ENCODE measurements at regions not wholly inside any gene's neighbourhood (a gene's known extent, or its start where the extent isn't known, plus 50 kb on each side); places are given as distances from the start of the nearest gene placed in this dataset.
"Not testable (repeated sequence)": the region's sequence is repeated elsewhere in the genome, so short reads cannot be mapped to it uniquely, and the experiment has no call there.

DNA sequence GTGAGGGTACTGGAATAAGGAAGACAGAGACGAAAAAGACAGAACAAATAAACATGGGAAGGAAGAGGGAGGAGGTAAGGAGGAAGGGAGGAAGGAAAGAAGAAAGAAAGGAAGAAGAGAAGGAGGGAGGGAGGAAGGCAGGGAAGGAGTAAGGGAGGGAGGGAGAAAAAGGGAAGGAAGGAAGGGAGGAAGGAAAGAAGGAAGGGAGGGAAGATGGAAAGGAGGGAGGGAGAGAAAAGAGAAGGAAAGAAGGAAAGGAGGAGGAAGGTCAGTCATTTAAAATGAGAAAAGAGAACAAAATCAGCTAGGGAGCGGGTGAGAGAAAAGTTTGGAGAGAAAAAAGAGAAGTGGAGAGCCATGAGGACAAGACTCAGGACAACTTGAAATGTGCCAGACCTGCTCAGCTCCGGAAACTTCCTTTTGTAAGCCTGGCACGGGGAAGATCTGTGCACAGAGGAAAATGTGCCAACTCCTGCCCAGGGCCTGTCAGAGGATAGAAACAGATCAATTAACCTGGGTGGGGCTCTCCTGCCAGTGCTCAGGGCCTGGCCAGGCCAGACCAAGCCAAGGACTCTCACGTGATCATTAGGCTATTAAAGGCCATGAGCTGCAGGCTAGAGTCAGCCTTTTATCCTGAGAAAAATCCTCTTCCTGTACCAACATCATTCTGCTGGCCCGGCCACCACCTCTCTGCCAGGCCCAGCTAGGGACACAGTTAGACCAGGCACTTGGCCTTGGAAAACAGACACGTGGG, 50.1 kb upstream of the BCL6 start:
- DNase-seq = no peak

- no peak for DNase-seq
Measured at GRCh38 chr3:187798126-187798525, 52.9 kb upstream of the BCL6 start.

DNA sequence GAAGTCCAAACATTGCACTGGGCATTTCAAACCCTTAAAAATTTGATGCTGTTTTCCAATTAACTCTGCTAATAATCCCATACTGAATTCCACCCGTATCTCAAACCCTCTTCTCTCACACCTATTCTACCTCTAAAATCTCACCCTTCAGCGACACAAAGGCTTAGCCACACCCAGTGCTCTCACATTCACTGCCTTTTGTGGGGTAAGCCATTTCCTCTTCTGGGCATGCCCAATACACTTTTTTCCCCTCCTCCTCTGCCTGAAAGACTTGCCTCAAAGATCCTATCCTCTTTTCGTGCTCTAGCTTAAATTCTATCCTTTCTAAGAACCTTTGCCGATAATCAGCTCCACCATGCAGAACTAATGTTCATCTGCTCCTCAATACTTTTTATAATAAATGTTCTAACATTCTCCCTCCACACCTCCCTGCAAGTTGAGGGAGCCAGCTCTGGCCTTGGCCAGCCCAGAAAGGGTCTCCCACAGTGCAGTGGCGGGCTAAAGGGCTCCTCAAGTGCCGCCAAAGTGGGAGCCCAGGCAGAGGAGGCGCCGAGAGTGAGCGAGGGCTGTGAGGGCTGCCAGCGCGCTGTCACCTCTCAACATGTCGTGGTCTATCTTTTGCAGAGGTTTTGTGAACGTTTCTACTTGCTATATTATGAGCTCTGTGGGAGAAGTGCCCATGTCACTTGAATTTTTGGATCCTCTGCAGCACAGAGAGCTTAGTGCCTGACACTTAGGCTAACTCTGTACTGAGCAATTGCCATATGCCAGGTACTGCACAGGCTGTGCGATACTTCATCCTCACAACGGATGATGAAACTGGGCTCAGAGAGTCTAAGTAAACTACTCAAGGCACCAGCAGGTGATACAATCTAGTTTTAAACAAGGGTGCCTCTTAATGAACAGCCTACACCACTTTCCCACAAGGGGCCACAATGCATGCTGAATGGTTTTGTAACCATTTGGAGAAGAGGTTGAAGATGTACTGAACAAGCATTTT, 53.6 kb upstream of the BCL6 start:
- no peak for DNase-seq

GRCh38 chr3:187799942-187800641, 54.8 kb upstream of the BCL6 start:
- DNase-seq = no peak

DNA sequence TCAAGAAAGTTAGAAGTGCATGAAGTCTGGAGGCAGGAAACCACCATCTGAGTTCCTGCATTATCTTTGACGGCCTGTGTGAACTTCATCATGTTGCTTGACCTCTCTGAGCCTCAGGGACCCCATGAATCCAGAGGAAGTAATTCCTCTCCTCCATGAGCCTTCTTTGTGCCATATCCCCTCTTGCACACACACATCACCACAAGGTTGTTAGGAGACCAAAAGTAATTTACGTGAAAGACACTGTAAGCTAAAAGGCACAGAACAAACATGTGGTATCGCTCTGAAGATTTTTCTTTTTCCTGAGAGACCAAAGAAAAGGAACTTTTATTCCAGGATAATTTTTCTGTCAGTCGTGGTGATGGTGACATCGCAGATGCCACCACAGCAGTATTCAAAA, 55.9 kb upstream of the BCL6 start:
- no peak for DNase-seq

DNA sequence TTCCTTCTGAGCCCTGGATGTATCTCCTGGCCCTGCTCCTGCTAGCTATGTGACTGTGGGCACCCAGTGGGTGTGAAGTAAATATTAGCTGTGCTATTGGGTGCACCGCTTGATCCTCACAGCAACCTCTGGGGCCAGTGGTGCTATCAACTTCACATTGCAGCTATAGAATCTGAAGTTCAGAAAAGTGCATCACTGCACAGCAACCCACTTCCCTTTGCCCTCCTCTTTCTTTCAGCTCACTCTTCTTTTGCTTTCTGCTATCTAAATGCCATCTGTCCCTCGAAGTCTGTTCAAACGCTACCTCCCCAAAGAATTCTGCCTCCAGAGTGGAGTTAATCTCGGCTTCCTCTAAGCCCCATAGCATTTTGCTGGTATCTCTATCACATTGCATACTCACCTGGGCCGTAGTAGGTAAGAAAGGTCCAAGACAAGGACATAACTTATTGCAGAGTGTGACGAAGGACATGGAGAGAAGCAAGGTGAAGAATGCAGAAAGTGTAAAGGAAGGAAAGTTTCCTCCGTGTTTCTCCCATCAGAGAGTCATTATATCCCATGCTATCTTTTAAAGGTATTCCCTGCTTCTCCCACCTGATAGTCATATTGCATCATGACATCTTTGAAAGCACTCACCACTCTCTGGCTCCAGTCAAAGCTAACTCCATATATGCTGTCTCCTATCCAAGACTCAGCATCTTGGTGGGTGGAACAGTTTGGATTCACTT, 57.1 kb upstream of the BCL6 start:
- DNase-seq = no peak

DNA sequence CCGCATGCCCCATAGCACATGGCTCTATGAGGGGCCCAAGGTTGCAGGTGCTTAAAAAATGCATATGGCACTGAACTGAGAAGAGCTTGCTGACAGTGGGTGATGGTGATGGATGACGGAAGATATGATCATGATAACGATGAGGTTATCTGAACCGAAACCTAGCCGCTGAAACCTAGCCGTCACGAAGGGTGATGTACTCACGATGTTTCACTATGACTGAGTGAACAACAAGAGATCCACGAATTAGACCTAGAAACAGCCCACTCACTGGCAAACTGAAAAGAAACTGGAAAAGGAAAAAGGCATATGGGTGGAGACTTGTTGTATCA, 57.6 kb upstream of the BCL6 start:
- no peak for DNase-seq

DNA sequence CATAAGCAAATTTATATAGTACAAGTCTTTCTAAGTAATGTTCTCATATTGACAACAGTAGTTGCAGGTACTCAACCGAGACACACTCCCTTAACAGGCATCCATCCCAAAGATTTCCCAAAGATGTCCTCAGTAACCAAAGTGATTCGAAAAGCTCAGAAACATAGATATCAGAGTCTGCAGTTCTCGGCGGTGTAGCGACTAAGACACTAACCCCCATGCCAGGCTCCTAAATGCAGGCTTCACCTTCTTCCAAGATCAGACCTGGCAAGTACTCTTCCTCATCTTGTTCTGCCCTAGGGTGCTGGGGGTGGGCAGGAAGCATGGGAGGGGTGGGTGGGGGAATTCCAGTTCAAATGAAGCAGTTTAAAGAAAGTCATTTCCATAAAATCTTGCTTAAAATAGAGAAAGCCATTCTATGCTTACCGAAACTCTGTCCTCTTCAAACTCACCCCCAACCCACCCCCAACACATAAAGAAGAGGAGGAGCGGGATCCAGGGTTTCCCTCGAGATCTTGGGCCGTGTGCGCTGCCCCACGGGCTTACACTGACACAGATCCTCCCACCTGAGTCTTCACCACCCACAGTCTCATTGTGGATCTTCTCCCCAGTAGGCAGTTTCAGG, 59.0 kb upstream of the BCL6 start:
- no peak for DNase-seq

DNA sequence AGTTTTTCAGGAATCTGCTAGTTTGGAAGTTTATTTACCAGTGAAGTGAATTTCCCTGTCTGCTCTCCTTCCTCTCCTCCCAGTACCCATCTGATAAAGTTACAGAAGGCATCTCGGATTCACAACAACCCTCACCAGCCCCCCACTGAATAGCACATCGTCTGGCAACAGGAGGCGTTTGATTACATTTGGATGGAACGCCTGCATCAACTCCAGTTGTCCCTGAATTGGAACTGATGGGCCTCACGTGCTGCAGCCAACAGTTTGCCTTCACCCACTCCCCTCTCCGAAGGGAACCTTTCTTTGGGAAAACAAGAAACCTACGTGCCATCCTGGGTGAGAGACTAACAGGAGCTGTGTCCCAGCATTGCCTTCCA, 59.5 kb upstream of the BCL6 start:
- no peak for DNase-seq

DNA sequence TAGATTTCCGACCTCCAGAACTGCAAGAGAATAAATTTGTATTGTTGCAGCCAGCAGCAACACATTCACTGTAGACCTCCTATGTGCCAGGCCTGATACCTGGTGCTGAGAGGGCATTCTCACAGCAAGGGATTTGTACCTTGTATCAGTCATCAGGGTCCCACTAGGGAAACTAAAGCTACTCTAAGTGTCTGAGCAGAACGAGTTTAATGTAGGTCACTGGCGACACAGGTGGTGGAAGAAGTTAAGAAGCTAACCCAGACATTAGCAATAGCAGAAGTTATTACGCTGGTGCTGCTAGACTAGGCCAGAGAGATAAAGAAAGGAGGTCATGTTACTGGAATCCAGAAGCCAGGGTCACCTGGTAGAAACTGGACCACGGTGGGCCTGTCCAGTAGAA, 60.5 kb upstream of the BCL6 start:
- DNase-seq = no peak

GRCh38 chr3:187807086-187807862, 62.0 kb upstream of the BCL6 start:
- no peak for DNase-seq

- DNase-seq = no peak
Measured at GRCh38 chr3:187808527-187808895, 63.2 kb upstream of the BCL6 start.

DNA sequence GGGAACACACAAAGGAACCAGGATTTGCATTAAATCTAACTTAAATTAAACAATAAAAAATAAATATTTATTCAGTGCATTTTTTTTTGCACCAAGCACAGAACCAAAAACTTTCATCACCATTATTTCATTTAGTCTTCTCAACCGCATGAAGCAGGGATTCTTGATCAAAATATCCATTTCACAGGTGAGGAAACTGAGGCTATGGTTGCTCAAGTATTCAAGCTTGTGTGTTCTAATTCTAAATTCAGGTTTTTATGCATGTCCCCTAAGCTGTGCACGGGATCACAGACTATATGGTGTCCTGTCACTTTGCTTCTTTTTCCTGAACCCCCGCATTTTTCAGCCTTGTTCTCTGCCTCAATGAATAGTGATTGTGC, 64.3 kb upstream of the BCL6 start:
- no peak for DNase-seq

DNA sequence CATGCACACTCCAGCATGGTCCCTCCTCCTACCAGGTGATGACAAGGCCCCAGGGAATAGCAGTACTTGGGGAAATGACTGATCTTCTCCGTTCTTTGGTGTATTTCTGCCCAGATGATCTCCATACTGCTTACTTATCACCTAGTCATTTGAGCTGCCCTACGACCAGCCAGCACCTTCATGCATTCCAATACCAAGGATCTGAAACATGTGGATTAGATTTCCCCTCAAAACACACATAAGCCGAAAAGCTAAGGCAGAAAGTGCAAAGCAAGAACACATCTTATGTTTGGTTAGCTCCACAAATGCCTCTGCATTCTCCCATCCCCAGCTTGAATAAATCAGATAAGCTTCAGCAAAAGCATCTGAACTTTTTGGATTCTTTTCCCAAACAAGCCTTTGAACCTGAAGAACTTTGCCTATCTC, 64.8 kb upstream of the BCL6 start:
- no peak for DNase-seq

GRCh38 chr3:187811585-187812250, 66.5 kb upstream of the BCL6 start:
- no peak for DNase-seq

GRCh38 chr3:187812496-187812895, 67.2 kb upstream of the BCL6 start:
- DNase-seq = no peak

DNA sequence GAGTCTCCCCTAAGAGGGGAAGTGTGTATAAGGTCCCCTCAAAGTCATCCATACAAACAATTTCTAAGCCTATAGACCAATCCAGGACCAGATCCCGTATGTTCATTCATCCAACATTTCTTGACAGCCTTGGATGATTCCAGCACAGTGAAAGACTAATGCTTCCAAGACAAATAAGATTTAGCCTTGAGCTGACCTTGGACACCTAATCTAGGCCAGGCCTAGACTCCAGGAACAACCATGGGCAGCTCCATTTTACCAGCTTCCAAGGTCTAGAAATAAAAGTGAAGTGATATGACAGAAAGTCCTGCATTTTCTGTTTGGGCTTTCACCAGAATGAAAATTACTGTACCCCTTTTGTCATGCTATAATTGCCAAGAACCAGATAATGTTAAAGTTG, 67.9 kb upstream of the BCL6 start:
- no peak for DNase-seq

DNA sequence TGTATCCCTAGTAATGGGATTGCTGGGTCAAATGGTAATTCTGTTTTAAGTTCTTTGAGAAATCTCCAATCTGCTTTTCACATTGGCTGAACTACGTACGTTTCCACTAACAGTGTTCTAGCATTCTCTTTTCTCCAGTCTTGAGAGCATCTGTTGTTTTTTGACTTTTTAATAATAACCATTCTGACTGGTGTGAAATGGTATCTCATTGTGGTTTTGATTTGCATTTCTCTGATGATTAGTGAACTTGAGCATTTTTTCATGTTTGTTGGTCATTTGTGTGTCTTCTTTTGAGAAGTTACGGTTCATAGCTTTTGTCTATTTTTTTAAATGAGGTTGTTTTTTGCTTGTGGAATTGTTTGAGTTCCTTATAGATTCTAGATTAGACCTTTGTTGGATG, 72.5 kb upstream of the BCL6 start:
- not testable (repeated sequence) for DNase-seq

DNA sequence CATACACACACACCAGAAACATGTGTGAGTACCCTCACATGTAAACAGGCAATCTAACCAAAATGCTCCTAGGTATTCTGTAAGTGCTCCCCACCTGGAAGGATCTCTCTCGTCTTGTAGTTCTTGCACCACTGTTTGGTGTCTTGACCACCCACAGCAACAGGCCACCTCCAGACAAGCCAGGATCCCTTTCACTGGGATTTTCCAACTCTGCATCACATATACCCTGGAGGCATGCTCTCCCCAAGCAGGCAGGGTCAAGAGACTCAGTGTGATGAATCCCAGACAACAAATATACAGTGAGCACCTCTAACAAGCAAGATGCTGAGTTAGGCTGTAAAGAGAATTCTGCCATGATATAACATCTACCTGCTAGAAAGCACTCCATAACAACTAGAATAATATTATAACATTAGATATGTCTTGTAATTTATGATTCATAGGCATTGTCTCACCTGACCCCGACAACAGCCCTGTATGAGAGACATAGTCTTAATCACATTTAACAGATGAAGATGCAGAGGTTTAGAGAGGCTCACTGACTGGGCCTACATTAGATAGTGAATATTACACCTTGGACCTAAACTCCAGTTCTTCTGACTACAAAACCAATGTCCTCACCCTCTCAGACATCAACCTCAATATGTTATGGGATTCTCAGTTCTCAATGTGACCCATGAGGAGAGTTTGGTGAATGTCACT, 76.5 kb upstream of the BCL6 start:
- no peak for DNase-seq

DNA sequence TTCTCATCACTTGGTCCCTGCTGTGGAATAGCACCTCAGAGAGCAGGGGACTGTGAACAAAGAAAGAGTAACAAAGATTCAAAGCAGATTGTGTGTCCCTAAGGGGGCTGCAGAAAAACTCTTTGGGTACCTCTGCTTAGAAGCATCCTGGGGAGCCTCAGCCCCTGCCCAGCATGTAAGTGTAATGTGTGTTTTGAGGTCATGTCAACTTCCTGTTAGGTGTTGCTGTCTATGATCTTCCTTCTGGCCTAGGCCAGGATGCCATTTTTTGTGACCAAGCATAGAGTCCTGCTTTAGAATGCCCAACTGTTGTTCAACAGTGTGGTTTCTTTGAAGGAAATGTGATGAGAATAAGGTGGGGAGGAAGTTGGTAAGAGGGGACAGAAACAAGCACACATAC, 77.1 kb upstream of the BCL6 start:
- DNase-seq = no peak

- no peak for DNase-seq
Measured at GRCh38 chr3:187823746-187824145, 78.5 kb upstream of the BCL6 start.
